SJSA1 (cell line): ENCODE measurements at regions not wholly inside any gene's neighbourhood (a gene's known extent, or its start where the extent isn't known, plus 50 kb on each side); places are given as distances from the start of the nearest gene placed in this dataset.
"Not testable (repeated sequence)": the region's sequence is repeated elsewhere in the genome, so short reads cannot be mapped to it uniquely, and the experiment has no call there.

Experiments
- DNase-seq, 2 experiments: peaks; one replicate each; pipeline ENCODE4 v3.0.0-alpha.2; 2015 to 2020; ENCODE audit warnings: low spot score in 2 of 2, low read depth in 1 of 2
- H3K27ac ChIP-seq: fragments of 250-450 bp; sonication (Bioruptor Pico); 2 replicates; pipeline ENCODE4 v1.5.1; 2020; ENCODE audit warnings: mild to moderate bottlenecking, moderate library complexity
- H3K27me3 ChIP-seq: fragments of 250-450 bp; sonication (Bioruptor Pico); replicated peaks from 2 replicates; pipeline ENCODE4 v1.5.1; 2020; ENCODE audit warnings: mild to moderate bottlenecking, moderate library complexity
- H3K36me3 ChIP-seq: fragments of 250-450 bp; sonication (Bioruptor Pico); 2 replicates; pipeline ENCODE4 v1.5.1; 2020; ENCODE audit warnings: mild to moderate bottlenecking
- H3K4me1 ChIP-seq: fragments of 250-450 bp; sonication (Bioruptor Pico); replicated peaks from 2 replicates; pipeline ENCODE4 v1.6.1; 2021; ENCODE audit warnings: mild to moderate bottlenecking
- H3K4me3 ChIP-seq: fragments of 250-450 bp; sonication (Bioruptor Pico); 2 replicates; pipeline ENCODE4 v1.5.1; 2020; ENCODE audit warnings: mild to moderate bottlenecking
- H3K9me3 ChIP-seq: fragments of 250-450 bp; sonication (Bioruptor Pico); replicated peaks from 2 replicates; pipeline ENCODE4 v1.5.1; 2020; ENCODE audit warnings: mild to moderate bottlenecking

DNA sequence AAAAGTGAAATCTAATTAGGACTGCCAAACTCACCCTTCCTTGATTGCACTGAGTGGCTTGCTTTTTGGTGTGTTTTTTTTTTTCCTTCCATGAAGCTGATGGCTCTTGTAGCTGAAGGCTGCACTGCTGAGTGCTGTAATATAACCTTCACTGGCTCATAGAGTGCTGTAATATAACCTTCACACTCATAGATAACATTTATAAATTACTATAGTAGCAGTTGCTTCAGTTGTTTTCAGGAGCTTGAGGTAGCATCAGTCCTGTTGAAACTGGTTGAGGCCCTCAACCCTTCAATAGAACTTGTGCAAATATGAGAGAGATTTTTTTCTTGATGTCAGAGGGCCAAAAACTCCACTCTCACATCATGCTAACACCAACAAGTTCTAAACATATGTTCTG, 404.9 kb upstream of the MBL2 start:
- no peak for DNase-seq
- Histone ChIP-seq H3K27me3 (no peaks in the 10 kb centered on the region), H3K36me3 (no peaks in the 10 kb centered on the region), H3K27ac (no peak overlapping the region), H3K4me1 (no peaks in the 10 kb centered on the region), H3K9me3 (no peaks in the 10 kb centered on the region), H3K4me3 (no peak overlapping the region)

DNA sequence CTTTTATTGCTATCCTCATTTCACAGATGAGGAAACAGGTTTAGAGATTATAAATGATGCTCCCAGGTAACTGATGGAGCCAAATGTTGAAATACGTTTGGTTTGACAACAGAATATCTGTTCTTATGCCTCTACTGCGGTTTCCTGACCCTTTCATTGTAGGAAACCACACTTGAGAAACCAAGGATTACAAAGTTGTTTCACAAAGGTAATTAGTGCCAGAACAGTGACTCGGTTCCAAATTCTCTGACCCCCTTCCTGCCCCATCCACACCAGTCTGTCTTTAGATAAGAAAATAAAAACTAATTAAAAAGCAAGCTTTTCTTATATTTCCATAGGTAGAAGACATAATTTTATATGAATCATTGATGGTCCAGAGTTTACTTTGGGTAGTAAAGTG, 393.7 kb upstream of the MBL2 start:
- Histone ChIP-seq H3K36me3 (no peaks in the 10 kb centered on the region), H3K4me1 (no peaks in the 10 kb centered on the region), H3K9me3 (no peaks in the 10 kb centered on the region), H3K27ac (no peak overlapping the region), H3K4me3 (no peak overlapping the region), H3K27me3 (no peaks in the 10 kb centered on the region)
- no peak for DNase-seq

GRCh38 chr10:53162856-53163255, 390.3 kb upstream of the MBL2 start:
- no peaks in the 10 kb centered on the region for H3K4me1 ChIP-seq
- H3K27ac ChIP-seq = no peak overlapping the region
- no peaks in the 10 kb centered on the region for H3K36me3 ChIP-seq
- DNase-seq = no peak
- H3K27me3 ChIP-seq = no peaks in the 10 kb centered on the region
- no peaks in the 10 kb centered on the region for H3K9me3 ChIP-seq
- H3K4me3 ChIP-seq = no peak overlapping the region

GRCh38 chr10:53161231-53161630, 388.6 kb upstream of the MBL2 start:
- Histone ChIP-seq H3K27ac (no peak overlapping the region), H3K4me1 (no peaks in the 10 kb centered on the region), H3K36me3 (no peaks in the 10 kb centered on the region), H3K4me3 (no peak overlapping the region), H3K27me3 (no peaks in the 10 kb centered on the region), H3K9me3 (no peaks in the 10 kb centered on the region)
- DNase-seq = no peak

DNA sequence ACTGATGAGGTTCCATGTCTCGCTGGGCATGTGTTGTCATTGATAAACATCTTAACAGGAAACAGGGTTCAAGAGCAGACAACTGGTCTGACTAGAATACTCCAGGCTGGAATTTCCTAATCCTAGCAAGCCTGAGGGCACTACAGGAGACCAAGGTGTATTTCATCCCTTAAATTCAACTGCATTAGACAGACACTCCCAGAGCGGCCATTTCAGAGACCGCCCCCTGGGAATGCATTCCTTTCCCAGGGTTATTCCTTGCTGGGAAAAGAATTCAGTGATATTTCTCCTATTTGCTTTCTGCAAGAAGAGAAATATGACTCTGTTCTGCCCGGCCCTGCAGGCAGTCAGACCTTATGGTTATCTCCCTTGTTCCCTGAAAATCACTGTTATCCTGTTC, 383.1 kb upstream of the MBL2 start:
- not testable (repeated sequence) for H3K4me3 ChIP-seq, H3K27ac ChIP-seq, H3K9me3 ChIP-seq, H3K4me1 ChIP-seq, H3K36me3 ChIP-seq, H3K27me3 ChIP-seq, DNase-seq

DNA sequence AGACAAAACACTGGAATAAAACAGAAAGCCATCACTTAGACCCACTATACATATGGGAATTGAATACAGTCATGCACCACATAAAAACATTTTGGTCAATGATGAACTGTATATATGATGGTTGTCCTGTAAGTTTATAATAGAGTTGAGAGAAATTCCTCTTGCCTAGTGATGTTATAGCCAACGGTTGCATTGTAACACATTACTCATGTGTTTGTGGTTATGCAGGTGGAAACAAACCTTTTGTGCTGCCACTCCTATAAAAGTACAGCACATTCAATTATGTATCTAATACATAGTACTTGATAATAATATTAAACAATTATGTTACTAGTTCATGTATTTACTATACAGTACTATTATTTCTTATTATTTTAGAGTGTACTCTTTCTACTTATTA, 381.2 kb upstream of the MBL2 start:
- no peak overlapping the region for H3K27ac ChIP-seq
- no peak for DNase-seq
- H3K4me3 ChIP-seq = no peak overlapping the region
- H3K27me3 ChIP-seq = no peaks in the 10 kb centered on the region
- no peaks in the 10 kb centered on the region for H3K4me1 ChIP-seq
- H3K36me3 ChIP-seq = no peaks in the 10 kb centered on the region
- H3K9me3 ChIP-seq = 0 out of 2 replicates have a peak, but pooled peaks cover 4% of the 10 kb centered on the region

- DNase-seq = no peak
- no peaks in the 10 kb centered on the region for H3K4me1 ChIP-seq
- H3K36me3 ChIP-seq = no peaks in the 10 kb centered on the region
- no peaks in the 10 kb centered on the region for H3K9me3 ChIP-seq
- no peak overlapping the region for H3K4me3 ChIP-seq
- H3K27ac ChIP-seq = no peak overlapping the region
- no peaks in the 10 kb centered on the region for H3K27me3 ChIP-seq
Measured at GRCh38 chr10:53140506-53140905, 367.9 kb upstream of the MBL2 start.

GRCh38 chr10:53135897-53136253, 363.3 kb upstream of the MBL2 start:
- Histone ChIP-seq H3K27ac (no peak overlapping the region), H3K4me1 (no peaks in the 10 kb centered on the region), H3K36me3 (no peaks in the 10 kb centered on the region), H3K9me3 (no peaks in the 10 kb centered on the region), H3K27me3 (no peaks in the 10 kb centered on the region), H3K4me3 (no peak overlapping the region)
- no peak for DNase-seq

DNA sequence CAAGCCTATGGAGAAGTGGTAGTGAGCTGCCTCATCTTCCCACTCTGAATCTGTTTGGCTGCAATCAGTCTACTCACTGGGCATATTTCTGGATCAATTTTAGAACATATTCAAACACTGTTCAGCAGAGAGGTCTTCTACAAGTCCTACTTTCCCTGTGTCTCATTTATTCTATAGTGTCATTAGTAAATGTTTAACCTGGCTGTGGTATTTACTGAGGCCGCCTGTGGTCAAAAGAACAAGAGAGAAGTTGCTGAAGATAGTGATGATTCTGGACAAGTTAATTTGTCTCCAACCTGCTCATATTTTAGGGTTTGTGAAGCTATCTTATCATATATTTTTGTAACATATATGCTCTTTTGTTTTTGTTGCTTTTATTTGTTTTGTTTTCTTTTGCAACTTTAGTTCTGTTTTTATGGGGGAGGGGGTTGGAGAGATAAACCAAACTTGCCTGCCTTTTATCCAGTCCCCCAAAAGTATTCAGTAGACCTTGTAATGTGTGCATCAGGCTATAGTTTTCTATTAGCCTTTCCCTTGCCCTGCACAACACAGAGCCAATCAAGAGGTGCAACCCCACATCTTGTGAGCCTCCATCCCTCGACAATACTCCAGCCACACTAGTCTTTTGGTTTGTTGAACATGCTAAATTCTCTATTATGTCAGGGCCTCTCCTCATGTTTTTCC, 362.8 kb upstream of the MBL2 start:
- no peak overlapping the region for H3K27ac ChIP-seq
- no peaks in the 10 kb centered on the region for H3K4me1 ChIP-seq
- H3K4me3 ChIP-seq = no peak overlapping the region
- no peak for DNase-seq
- H3K9me3 ChIP-seq = no peaks in the 10 kb centered on the region
- no peaks in the 10 kb centered on the region for H3K36me3 ChIP-seq
- H3K27me3 ChIP-seq = no peaks in the 10 kb centered on the region

DNA sequence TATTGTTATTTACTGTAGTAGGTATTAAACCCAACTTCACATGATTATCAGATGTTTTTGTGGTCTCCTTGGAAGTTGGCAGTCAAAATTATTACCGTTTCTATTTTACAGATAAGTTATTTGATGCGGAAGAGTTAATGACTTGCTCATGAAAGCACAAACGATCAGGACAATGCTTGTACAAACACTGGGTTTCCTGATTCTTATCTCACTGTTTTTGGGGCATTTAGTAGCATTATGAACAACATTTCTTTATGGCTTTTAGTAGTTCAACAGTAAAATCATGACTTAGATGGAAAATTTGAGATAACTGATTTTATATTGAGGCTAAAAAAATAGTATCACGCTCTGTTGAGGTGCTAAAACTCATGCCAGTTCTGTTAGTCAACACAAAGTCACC, 361.5 kb upstream of the MBL2 start:
- Histone ChIP-seq H3K27me3 (no peaks in the 10 kb centered on the region), H3K36me3 (no peaks in the 10 kb centered on the region), H3K27ac (no peak overlapping the region), H3K4me3 (no peak overlapping the region), H3K9me3 (no peaks in the 10 kb centered on the region), H3K4me1 (no peaks in the 10 kb centered on the region)
- DNase-seq = no peak

GRCh38 chr10:53130337-53130736, 357.8 kb upstream of the MBL2 start:
- no peak overlapping the region for H3K27ac ChIP-seq
- no peaks in the 10 kb centered on the region for H3K4me1 ChIP-seq
- no peaks in the 10 kb centered on the region for H3K36me3 ChIP-seq
- H3K9me3 ChIP-seq = no peaks in the 10 kb centered on the region
- H3K4me3 ChIP-seq = no peak overlapping the region
- no peak for DNase-seq
- no peaks in the 10 kb centered on the region for H3K27me3 ChIP-seq

- H3K4me1 ChIP-seq = no peaks in the 10 kb centered on the region
- no peak overlapping the region for H3K4me3 ChIP-seq
- no peaks in the 10 kb centered on the region for H3K9me3 ChIP-seq
- no peaks in the 10 kb centered on the region for H3K36me3 ChIP-seq
- H3K27me3 ChIP-seq = no peaks in the 10 kb centered on the region
- no peak overlapping the region for H3K27ac ChIP-seq
- no peak for DNase-seq
Measured at GRCh38 chr10:53127686-53128085, 355.1 kb upstream of the MBL2 start.

GRCh38 chr10:53123311-53123710, 350.7 kb upstream of the MBL2 start:
- Histone ChIP-seq H3K27me3 (no peaks in the 10 kb centered on the region), H3K27ac (no peak overlapping the region), H3K36me3 (no peaks in the 10 kb centered on the region), H3K4me1 (no peaks in the 10 kb centered on the region), H3K9me3 (no peaks in the 10 kb centered on the region), H3K4me3 (no peak overlapping the region)
- DNase-seq = no peak

DNA sequence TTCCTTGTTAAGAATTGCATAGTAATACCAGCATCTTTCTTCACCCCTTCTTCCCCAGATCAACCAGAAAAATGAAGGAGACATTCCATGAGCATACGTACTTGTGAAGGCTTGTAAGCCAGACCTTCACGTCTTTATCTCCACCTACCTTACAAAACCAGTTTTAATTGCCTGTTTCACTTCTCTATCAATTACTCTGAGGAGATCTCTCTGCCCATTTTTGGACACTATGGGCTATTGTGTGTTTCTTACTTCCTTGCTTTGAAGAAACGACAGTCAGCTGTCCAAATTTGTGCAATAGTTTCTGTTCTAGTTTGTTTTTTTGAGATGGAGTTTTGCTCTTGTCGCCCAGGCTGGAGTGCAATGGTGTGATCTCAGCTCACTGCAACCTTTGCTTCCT, 349.7 kb upstream of the MBL2 start:
- Histone ChIP-seq H3K9me3 (no peaks in the 10 kb centered on the region), H3K4me1 (no peaks in the 10 kb centered on the region), H3K27me3 (no peaks in the 10 kb centered on the region), H3K27ac (no peak overlapping the region), H3K36me3 (no peaks in the 10 kb centered on the region), H3K4me3 (no peak overlapping the region)
- no peak for DNase-seq

GRCh38 chr10:53115660-53116059, 343.1 kb upstream of the MBL2 start:
- no peaks in the 10 kb centered on the region for H3K4me1 ChIP-seq
- H3K4me3 ChIP-seq = no peak overlapping the region
- H3K9me3 ChIP-seq = no peaks in the 10 kb centered on the region
- no peaks in the 10 kb centered on the region for H3K36me3 ChIP-seq
- no peaks in the 10 kb centered on the region for H3K27me3 ChIP-seq
- no peak for DNase-seq
- H3K27ac ChIP-seq = no peak overlapping the region
